NT2/D1 (cell line): ENCODE measurements at regions not wholly inside any gene's neighbourhood (a gene's known extent, or its start where the extent isn't known, plus 50 kb on each side); places are given as distances from the start of the nearest gene placed in this dataset.

Experiments
- SUZ12 ChIP-seq: IDR thresholded peaks from 2 replicates; pipeline ENCODE4 v1.6.1; 2011; ENCODE audit not compliant: insufficient read length, insufficient read depth; ENCODE audit errors: extremely low read depth
- YY1 ChIP-seq: IDR thresholded peaks from 2 replicates; pipeline ENCODE4 v1.6.1; 2011; ENCODE audit not compliant: insufficient read length, insufficient read depth
- ZNF274 ChIP-seq: IDR thresholded peaks from 2 replicates; pipeline ENCODE4 v1.6.1; 2011; ENCODE audit warnings: mild to moderate bottlenecking, low read depth, low read length

DNA sequence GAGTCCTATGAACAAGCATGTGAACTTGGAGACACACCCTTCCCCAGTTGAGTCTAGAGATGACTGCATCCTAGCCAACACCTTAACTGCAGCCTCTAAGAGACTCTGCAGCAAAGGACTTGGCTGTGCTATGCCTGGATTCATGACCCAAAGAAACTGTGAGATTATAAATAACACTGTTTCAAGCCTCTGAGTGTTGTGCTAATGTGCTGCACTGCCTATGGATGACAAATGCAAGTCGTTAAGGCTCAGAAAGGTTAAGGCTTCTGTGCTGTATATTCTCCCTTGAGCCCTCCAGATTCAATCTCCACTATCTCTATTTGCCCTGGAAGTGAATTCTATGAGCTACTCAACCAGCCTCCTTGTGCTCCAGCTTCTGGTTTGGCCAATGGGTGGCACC is 116.5 kb upstream of the CBLN4 start:
- TF ChIP-seq SUZ12 (no peak), YY1 (no peak), ZNF274 (no peak)
